Kidney (tissue), 13 donors: ENCODE measurements at regions not wholly inside any gene's neighbourhood (a gene's known extent, or its start where the extent isn't known, plus 50 kb on each side); places are given as distances from the start of the nearest gene placed in this dataset.

ENCODE experiments used
- DNase-seq, 5 donors: peaks; one replicate each; pipeline ENCODE4 v3.0.0-alpha.2; 2013 to 2020
- FAIRE-seq: peaks from 2 replicates; lab custom pipeline; 2012; peaks lifted over from hg19 to GRCh38; lab: Jason Lieb, UNC
- H3K27ac ChIP-seq, 2 donors: one replicate each; pipeline ENCODE4 v1.7.0; 2013; ENCODE audit warnings: low read depth in 2 of 2, low read length in 2 of 2, inconsistent platforms in 1 of 2
- H3K27me3 ChIP-seq: one replicate; pipeline ENCODE4 v1.7.1; 2013; ENCODE audit warnings: low read length, inconsistent platforms; ENCODE audit not compliant: control insufficient read depth, insufficient read depth
- H3K36me3 ChIP-seq, 3 donors: one replicate each; pipeline versions ENCODE4 v1.7.0 to v1.7.1; 2013; ENCODE audit warnings: low read length in 3 of 3, control low read depth in 1 of 3, inconsistent platforms in 1 of 3; ENCODE audit not compliant: insufficient read depth in 3 of 3, control insufficient read depth in 2 of 3
- H3K4me1 ChIP-seq, 3 donors: one replicate each; pipeline versions ENCODE4 v1.7.0 to v1.7.1; 2013; ENCODE audit warnings: low read length in 3 of 3, inconsistent platforms in 1 of 3, low read depth in 1 of 3; ENCODE audit not compliant: control insufficient read depth in 2 of 3, insufficient read depth in 2 of 3
- H3K4me3 ChIP-seq, 3 donors: one replicate each; pipeline versions ENCODE4 v1.7.0 to v1.8.1; 2013; ENCODE audit warnings: low read length in 3 of 3, control low read depth in 1 of 3, inconsistent platforms in 1 of 3
- H3K9ac ChIP-seq, 3 donors: one replicate each; pipeline versions ENCODE4 v1.7.0 to v1.7.1; 2013; ENCODE audit warnings: low read length in 3 of 3, control low read depth in 1 of 3, inconsistent platforms in 1 of 3
- H3K9me3 ChIP-seq, 3 donors: one replicate each; pipeline versions ENCODE4 v1.7.0 to v1.7.1; 2013; ENCODE audit warnings: low read length in 3 of 3, control low read depth in 1 of 3, inconsistent platforms in 1 of 3; ENCODE audit not compliant: control insufficient read depth in 2 of 3, insufficient read depth in 1 of 3
- CTCF ChIP-seq: IDR thresholded peaks from 3 replicates; pipeline ENCODE4 v1.5.1; 2012; ENCODE audit warnings: mild to moderate bottlenecking, moderate library complexity, borderline replicate concordance; ENCODE audit not compliant: insufficient read depth; ENCODE audit errors: extremely low read depth
- intact Hi-C: fragments of 100-400 bp; cut with DNase I; formaldehyde crosslinking; loops from one replicate; pipeline ENCODE4 v1.11.1; 2022
- donor health status: control.
- donor health status: control.
- donor health status: control.
- donor health status: control.
- donor health status: control.
- donor health status: DM: yes; HTN: yes; CAD: no.
- donor health status: Normal renal cell carcinoma (clear cell type).

- intact Hi-C loops: no loop called here
- TF ChIP-seq CTCF: no peak
- Histone ChIP-seq H3K4me3 (no peak overlapping the region), H3K36me3 (no peaks in the 10 kb centered on the region), H3K9me3 (no peaks in the 10 kb centered on the region), H3K9ac (no peak overlapping the region), H3K27ac (no peak overlapping the region), H3K27me3 (no peaks in the 10 kb centered on the region), H3K4me1 (no peaks in the 10 kb centered on the region)
- DNase-seq: no peak
- FAIRE-seq: no peak
Measured at GRCh38 chr7:85479918-85480643, 293.2 kb upstream of the SEMA3D start.

GRCh38 chr7:85478530-85478929, 291.7 kb upstream of the SEMA3D start:
- no peak for TF ChIP-seq CTCF
- no peak for FAIRE-seq
- no peaks in the 10 kb centered on the region for H3K9me3 ChIP-seq
- H3K4me3 ChIP-seq: no peak overlapping the region
- H3K27ac ChIP-seq: no peak overlapping the region
- DNase-seq: no peak
- no peaks in the 10 kb centered on the region for H3K27me3 ChIP-seq
- H3K4me1 ChIP-seq: no peaks in the 10 kb centered on the region
- intact Hi-C loops: no loop called here
- H3K9ac ChIP-seq: no peak overlapping the region
- H3K36me3 ChIP-seq: no peaks in the 10 kb centered on the region

GRCh38 chr7:85475476-85475875, 288.6 kb upstream of the SEMA3D start:
- DNase-seq: no peak
- FAIRE-seq: no peak
- Histone ChIP-seq H3K9ac (no peak overlapping the region), H3K9me3 (no peaks in the 10 kb centered on the region), H3K4me1 (no peaks in the 10 kb centered on the region), H3K27me3 (no peaks in the 10 kb centered on the region), H3K36me3 (no peaks in the 10 kb centered on the region), H3K27ac (no peak overlapping the region), H3K4me3 (no peak overlapping the region)
- no peak for TF ChIP-seq CTCF
- intact Hi-C loops: no loop called here

GRCh38 chr7:85475071-85475470, 288.2 kb upstream of the SEMA3D start:
- no peak overlapping the region for H3K27ac ChIP-seq
- no peaks in the 10 kb centered on the region for H3K36me3 ChIP-seq
- intact Hi-C loops: no loop called here
- DNase-seq: no peak
- no peaks in the 10 kb centered on the region for H3K9me3 ChIP-seq
- no peaks in the 10 kb centered on the region for H3K27me3 ChIP-seq
- TF ChIP-seq CTCF: no peak
- H3K4me3 ChIP-seq: no peak overlapping the region
- H3K4me1 ChIP-seq: no peaks in the 10 kb centered on the region
- no peak for FAIRE-seq
- H3K9ac ChIP-seq: no peak overlapping the region
